ENCODE measurements at regions not wholly inside any gene's neighbourhood (a gene's known extent, or its start where the extent isn't known, plus 50 kb on each side); places are given as distances from the start of the nearest gene placed in this dataset.

GRCh38 chr9:23590276-23591000, 235.6 kb downstream of the ELAVL2 start:
- Mint-ChIP-seq H3K4me3 (no peak overlapping the region), H3K4me1 (no peaks in the 10 kb centered on the region), H3K36me3 (peaks cover 3% of the 10 kb centered on the region), H3K9me3 (peaks cover 14 to 20% of the 10 kb centered on the region in 2 donors), H3K27me3 (ENCODE audit: low read depth in 2 of 2) (no peaks in the 10 kb centered on the region), H3K27ac (no peak overlapping the region)
- Histone ChIP-seq H3K27me3 (ENCODE audit: control insufficient read depth, insufficient read depth, low read length) (no peaks in the 10 kb centered on the region), H3K4me1 (ENCODE audit: control insufficient read depth, insufficient read depth, low read length) (no peaks in the 10 kb centered on the region), H3K27ac (ENCODE audit: low read length) (no peak overlapping the region), H3K9me3 (ENCODE audit: control insufficient read depth, insufficient read depth, low read length) (no peaks in the 10 kb centered on the region), H3K4me3 (ENCODE audit: low read length) (no peak overlapping the region), H3K36me3 (ENCODE audit: control insufficient read depth, insufficient read depth, low read length) (no peaks in the 10 kb centered on the region)
- no peak for ATAC-seq
- WGBS (ENCODE audit: insufficient coverage), result 70% methylated on average over 2 of the region's 3 CpGs
- peak in 1 of 2 donors; percentile 2 for DNase-seq
- no peak for TF ChIP-seq CTCF (IDR thresholded peaks at IDR 0.05)
- intact Hi-C loops (cut with micrococcal nuclease), result no loop called here

GRCh38 chr9:23594421-23594820, 231.6 kb downstream of the ELAVL2 start:
- Histone ChIP-seq H3K4me3 (ENCODE audit: low read length) (no peak overlapping the region), H3K9me3 (ENCODE audit: control insufficient read depth, insufficient read depth, low read length) (no peaks in the 10 kb centered on the region), H3K27me3 (ENCODE audit: control insufficient read depth, insufficient read depth, low read length) (no peaks in the 10 kb centered on the region), H3K27ac (ENCODE audit: low read length) (no peak overlapping the region), H3K36me3 (ENCODE audit: control insufficient read depth, insufficient read depth, low read length) (no peaks in the 10 kb centered on the region), H3K4me1 (ENCODE audit: control insufficient read depth, insufficient read depth, low read length) (no peaks in the 10 kb centered on the region)
- Mint-ChIP-seq H3K4me3 (no peak overlapping the region), H3K36me3 (peaks cover 8% of the 10 kb centered on the region), H3K9me3 (peaks cover 20 to 22% of the 10 kb centered on the region in 2 donors), H3K27ac (no peak overlapping the region), H3K4me1 (no peaks in the 10 kb centered on the region), H3K27me3 (ENCODE audit: low read depth in 2 of 2) (no peaks in the 10 kb centered on the region)
- ATAC-seq (no peak), DNase-seq (no peak)
- intact Hi-C loops (cut with micrococcal nuclease), result no loop called here
- TF ChIP-seq CTCF (IDR thresholded peaks at IDR 0.05), result no peak
- WGBS (ENCODE audit: insufficient coverage), result 78% methylated on average over 1 of the region's 1 CpG

- intact Hi-C loops (cut with micrococcal nuclease), result no loop called here
- H3K36me3 Mint-ChIP-seq, result peaks cover 8% of the 10 kb centered on the region
Observed at GRCh38 chr9:23596913-23597634, 229.0 kb downstream of the ELAVL2 start.

More at GRCh38 chr9:23596913-23597634, 229.0 kb downstream of the ELAVL2 start:
- no peak overlapping the region for H3K4me3 Mint-ChIP-seq
- 65% methylated on average over 3 of the region's 3 CpGs for WGBS (ENCODE audit: insufficient coverage)
- H3K4me3 ChIP-seq (ENCODE audit: low read length), result no peak overlapping the region
- no peaks in the 10 kb centered on the region for H3K9me3 ChIP-seq (ENCODE audit: control insufficient read depth, insufficient read depth, low read length)
- no peak for ATAC-seq
- TF ChIP-seq CTCF (IDR thresholded peaks at IDR 0.05), result no peak
- H3K27me3 ChIP-seq (ENCODE audit: control insufficient read depth, insufficient read depth, low read length), result no peaks in the 10 kb centered on the region
- no peak overlapping the region for H3K27ac ChIP-seq (ENCODE audit: low read length)
- H3K4me1 ChIP-seq (ENCODE audit: control insufficient read depth, insufficient read depth, low read length), result no peaks in the 10 kb centered on the region
- no peak for DNase-seq
- no peak overlapping the region for H3K27ac Mint-ChIP-seq
- peaks cover 14 to 21% of the 10 kb centered on the region in 2 donors for H3K9me3 Mint-ChIP-seq
- no peaks in the 10 kb centered on the region for H3K27me3 Mint-ChIP-seq (ENCODE audit: low read depth in 2 of 2)
- no peaks in the 10 kb centered on the region for H3K36me3 ChIP-seq (ENCODE audit: control insufficient read depth, insufficient read depth, low read length)
- no peaks in the 10 kb centered on the region for H3K4me1 Mint-ChIP-seq
